ENCODE measurements at regions not wholly inside any gene's neighbourhood (a gene's known extent, or its start where the extent isn't known, plus 50 kb on each side); places are given as distances from the start of the nearest gene placed in this dataset.
"Not testable (repeated sequence)": the region's sequence is repeated elsewhere in the genome, so short reads cannot be mapped to it uniquely, and the experiment has no call there.

- TF ChIP-seq CTCF, POLR2A (IDR thresholded peaks at IDR 0.05): not testable (repeated sequence)
Measured at GRCh38 chr14:105706701-105707019, 180.3 kb downstream of the TMEM121 start.

All from testis (tissue), 2 donors.